ENCODE measurements at regions not wholly inside any gene's neighbourhood (a gene's known extent, or its start where the extent isn't known, plus 50 kb on each side); places are given as distances from the start of the nearest gene placed in this dataset.

DNA sequence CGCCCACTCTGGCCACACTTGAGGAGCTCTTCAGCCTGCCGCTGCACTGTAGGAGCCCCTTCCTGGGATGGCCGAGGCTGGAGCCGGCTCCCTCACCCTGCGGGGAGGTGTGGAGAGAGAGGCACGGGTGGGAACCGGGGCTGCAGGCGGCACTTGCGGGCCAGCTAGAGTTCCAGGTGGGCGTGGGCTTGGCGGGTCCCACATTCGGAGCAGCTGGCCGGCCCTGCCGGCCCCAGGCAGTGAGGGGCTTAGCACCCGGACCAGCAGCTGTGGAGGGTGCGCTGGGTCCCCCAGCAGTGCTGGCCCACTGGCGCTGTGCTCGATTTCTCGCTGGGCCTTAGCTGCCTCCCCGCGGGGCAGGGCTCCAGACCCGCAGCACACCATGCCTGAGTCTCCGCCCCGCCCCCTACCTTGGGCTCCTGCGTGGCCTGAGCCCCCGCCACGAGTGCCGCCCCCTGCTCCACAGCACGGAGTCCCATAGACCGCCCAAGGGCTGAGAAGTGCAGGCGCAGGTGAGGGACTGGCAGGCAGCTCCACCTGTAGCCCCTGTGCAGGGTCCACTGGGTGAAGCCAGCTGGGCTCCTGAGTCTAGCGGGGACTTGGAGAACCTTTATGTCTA is 71.9 kb downstream of the IL12A start (continued):
- no peak for TF ChIP-seq CBFB (CRISPR knock-in tag; IDR thresholded peaks at IDR 0.05)

DNA sequence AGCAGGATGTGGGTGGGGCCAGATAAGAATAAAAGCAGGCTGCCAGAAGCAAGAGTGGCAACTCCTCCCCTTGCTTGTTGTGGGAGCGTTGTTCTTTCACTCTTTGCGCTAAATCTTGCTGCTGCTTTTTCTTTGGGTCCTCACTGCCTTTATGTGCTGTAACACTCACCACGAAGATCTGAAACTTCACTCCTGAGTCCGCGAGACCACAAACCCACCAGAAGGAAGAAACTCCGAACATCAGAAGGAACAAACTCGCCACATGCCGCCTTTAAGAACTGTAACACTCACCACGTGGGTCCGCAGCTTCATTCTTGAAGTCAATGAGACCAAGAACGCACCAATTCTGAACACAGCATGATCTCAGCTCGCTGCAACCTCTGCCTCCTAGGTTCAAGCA is 72.9 kb downstream of the IL12A start:
- Histone ChIP-seq H3K27ac (ENCODE audit: extremely low read depth, low read depth, low read length) (no peak overlapping the region), H3K4me3 (no peak overlapping the region), H3K4me2 (ENCODE audit: insufficient read depth, low read length) (no peak overlapping the region; the same call in 1 of the 2 replicates), H3K27me3 (ENCODE audit: control insufficient read depth in 2 of 2, insufficient read depth in 2 of 2, low read length in 2 of 2) (peaks cover 0 to 7% of the 10 kb centered on the region in 2 experiments; a peak in 2 of 5 replicates), H3K36me3 (ENCODE audit: control insufficient read depth, insufficient read depth, low read length) (no peaks in the 10 kb centered on the region), H3K9ac (ENCODE audit: insufficient read depth in 1 of 2, low read depth in 2 of 2, low read length in 2 of 2) (no peak overlapping the region), H3K79me2 (ENCODE audit: control insufficient read depth, insufficient read depth, low read length) (no peaks in the 10 kb centered on the region), H3K4me1 (replicated peaks in 1 of 2; ENCODE audit: control insufficient read depth in 2 of 2, insufficient read depth in 2 of 2, low read length in 2 of 2) (no peaks in the 10 kb centered on the region), H3K9me1 (ENCODE audit: control insufficient read depth, insufficient read depth, low read length) (no peaks in the 10 kb centered on the region), H2AFZ (ENCODE audit: low read depth, low read length) (no peak overlapping the region), H4K20me1 (replicated peaks; ENCODE audit: control insufficient read depth, insufficient read depth, low read length) (no peaks in the 10 kb centered on the region), H3K9me3 (replicated peaks; ENCODE audit: control insufficient read depth, insufficient read depth, low read depth, low read length) (no peaks in the 10 kb centered on the region)
- 6% methylated on average over 10 of the region's 12 CpGs for WGBS (ENCODE audit: insufficient coverage, low coverage, missing lambda C conversion rate)
- no peak for DNase-seq (ENCODE audit: extremely low read depth in 1 of 4, low spot score in 3 of 4)
- no peak for FAIRE-seq
- in situ Hi-C loops (cut with MboI) = no loop called here
- no TSS peak for BruUV-seq (replicated peaks)
- TF ChIP-seq, protein P1, sequence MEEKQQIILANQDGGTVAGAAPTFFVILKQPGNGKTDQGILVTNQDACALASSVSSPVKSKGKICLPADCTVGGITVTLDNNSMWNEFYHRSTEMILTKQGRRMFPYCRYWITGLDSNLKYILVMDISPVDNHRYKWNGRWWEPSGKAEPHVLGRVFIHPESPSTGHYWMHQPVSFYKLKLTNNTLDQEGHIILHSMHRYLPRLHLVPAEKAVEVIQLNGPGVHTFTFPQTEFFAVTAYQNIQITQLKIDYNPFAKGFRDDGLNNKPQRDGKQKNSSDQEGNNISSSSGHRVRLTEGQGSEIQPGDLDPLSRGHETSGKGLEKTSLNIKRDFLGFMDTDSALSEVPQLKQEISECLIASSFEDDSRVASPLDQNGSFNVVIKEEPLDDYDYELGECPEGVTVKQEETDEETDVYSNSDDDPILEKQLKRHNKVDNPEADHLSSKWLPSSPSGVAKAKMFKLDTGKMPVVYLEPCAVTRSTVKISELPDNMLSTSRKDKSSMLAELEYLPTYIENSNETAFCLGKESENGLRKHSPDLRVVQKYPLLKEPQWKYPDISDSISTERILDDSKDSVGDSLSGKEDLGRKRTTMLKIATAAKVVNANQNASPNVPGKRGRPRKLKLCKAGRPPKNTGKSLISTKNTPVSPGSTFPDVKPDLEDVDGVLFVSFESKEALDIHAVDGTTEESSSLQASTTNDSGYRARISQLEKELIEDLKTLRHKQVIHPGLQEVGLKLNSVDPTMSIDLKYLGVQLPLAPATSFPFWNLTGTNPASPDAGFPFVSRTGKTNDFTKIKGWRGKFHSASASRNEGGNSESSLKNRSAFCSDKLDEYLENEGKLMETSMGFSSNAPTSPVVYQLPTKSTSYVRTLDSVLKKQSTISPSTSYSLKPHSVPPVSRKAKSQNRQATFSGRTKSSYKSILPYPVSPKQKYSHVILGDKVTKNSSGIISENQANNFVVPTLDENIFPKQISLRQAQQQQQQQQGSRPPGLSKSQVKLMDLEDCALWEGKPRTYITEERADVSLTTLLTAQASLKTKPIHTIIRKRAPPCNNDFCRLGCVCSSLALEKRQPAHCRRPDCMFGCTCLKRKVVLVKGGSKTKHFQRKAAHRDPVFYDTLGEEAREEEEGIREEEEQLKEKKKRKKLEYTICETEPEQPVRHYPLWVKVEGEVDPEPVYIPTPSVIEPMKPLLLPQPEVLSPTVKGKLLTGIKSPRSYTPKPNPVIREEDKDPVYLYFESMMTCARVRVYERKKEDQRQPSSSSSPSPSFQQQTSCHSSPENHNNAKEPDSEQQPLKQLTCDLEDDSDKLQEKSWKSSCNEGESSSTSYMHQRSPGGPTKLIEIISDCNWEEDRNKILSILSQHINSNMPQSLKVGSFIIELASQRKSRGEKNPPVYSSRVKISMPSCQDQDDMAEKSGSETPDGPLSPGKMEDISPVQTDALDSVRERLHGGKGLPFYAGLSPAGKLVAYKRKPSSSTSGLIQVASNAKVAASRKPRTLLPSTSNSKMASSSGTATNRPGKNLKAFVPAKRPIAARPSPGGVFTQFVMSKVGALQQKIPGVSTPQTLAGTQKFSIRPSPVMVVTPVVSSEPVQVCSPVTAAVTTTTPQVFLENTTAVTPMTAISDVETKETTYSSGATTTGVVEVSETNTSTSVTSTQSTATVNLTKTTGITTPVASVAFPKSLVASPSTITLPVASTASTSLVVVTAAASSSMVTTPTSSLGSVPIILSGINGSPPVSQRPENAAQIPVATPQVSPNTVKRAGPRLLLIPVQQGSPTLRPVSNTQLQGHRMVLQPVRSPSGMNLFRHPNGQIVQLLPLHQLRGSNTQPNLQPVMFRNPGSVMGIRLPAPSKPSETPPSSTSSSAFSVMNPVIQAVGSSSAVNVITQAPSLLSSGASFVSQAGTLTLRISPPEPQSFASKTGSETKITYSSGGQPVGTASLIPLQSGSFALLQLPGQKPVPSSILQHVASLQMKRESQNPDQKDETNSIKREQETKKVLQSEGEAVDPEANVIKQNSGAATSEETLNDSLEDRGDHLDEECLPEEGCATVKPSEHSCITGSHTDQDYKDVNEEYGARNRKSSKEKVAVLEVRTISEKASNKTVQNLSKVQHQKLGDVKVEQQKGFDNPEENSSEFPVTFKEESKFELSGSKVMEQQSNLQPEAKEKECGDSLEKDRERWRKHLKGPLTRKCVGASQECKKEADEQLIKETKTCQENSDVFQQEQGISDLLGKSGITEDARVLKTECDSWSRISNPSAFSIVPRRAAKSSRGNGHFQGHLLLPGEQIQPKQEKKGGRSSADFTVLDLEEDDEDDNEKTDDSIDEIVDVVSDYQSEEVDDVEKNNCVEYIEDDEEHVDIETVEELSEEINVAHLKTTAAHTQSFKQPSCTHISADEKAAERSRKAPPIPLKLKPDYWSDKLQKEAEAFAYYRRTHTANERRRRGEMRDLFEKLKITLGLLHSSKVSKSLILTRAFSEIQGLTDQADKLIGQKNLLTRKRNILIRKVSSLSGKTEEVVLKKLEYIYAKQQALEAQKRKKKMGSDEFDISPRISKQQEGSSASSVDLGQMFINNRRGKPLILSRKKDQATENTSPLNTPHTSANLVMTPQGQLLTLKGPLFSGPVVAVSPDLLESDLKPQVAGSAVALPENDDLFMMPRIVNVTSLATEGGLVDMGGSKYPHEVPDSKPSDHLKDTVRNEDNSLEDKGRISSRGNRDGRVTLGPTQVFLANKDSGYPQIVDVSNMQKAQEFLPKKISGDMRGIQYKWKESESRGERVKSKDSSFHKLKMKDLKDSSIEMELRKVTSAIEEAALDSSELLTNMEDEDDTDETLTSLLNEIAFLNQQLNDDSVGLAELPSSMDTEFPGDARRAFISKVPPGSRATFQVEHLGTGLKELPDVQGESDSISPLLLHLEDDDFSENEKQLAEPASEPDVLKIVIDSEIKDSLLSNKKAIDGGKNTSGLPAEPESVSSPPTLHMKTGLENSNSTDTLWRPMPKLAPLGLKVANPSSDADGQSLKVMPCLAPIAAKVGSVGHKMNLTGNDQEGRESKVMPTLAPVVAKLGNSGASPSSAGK (IDR thresholded peaks at IDR 0.05) = 0 out of 2 replicates have a peak, but pooled peaks have one; percentile 30
- TF ChIP-seq NFYB (IDR thresholded peaks at IDR 0.05; ENCODE audit: extremely low read depth, insufficient read length) (peak; percentile 29), TAL1 (IDR thresholded peaks at IDR 0.05) (no peak), L3MBTL2 (IDR thresholded peaks at IDR 0.05) (peak; percentile 53; the same call in 1 of the 2 replicates), ESRRB (CRISPR knock-in tag; IDR thresholded peaks at IDR 0.05; ENCODE audit: borderline replicate concordance) (no peak)
- intact Hi-C loops (cut with micrococcal nuclease) = no loop called here
- POLR2A ChIA-PET = interaction anchor here (0.6 kb wide), 1 partner anchor 294 kb away, joined by 3 read pairs; no protein-coding TSS in a partner anchor
- no peak for ATAC-seq
- CTCF ChIA-PET (ENCODE audit: low intra/inter-chr PET ratio) = no interaction called here

Measured in K562 (cell line).